PC-9 (cell line): ENCODE measurements at regions not wholly inside any gene's neighbourhood (a gene's known extent, or its start where the extent isn't known, plus 50 kb on each side); places are given as distances from the start of the nearest gene placed in this dataset.

Experiments used
- BruUV-seq: library from RNA; stranded (reverse); fragments of 400-500 nt; replicated peaks from 2 replicates; lab custom pipeline; 2021; lab: Mats Ljungman, UMichigan
- CTCF ChIA-PET: fragments of 300-600 bp; sonication (Branson Sonifier 250); formaldehyde crosslinking; loops from one replicate; lab custom pipeline; 2022; ENCODE audit warnings: antibody characterized with exemption; lab: Charles Lee
- POLR2A ChIA-PET: fragments of 300-600 bp; sonication (Branson Sonifier 250); formaldehyde crosslinking; loops from one replicate; lab custom pipeline; 2022; ENCODE audit warnings: antibody characterized with exemption; ENCODE audit not compliant: unreplicated experiment; lab: Charles Lee
- DNase-seq, 2 experiments: peaks; one replicate each; pipeline versions ENCODE4 v3.0.0 to v3.0.0-alpha.2; 2015 to 2022; ENCODE audit warnings: mixed read lengths in 1 of 2
- H2AFZ ChIP-seq: fragments of 200-600 bp; sonication (generic); 2 replicates; pipeline ENCODE4 v1.8.1; 2017; ENCODE audit warnings: antibody characterized with exemption
- H3F3A ChIP-seq: fragments of 200-600 bp; sonication (generic); 2 replicates; pipeline ENCODE4 v1.8.1; 2017; ENCODE audit warnings: antibody characterized with exemption, mild to moderate bottlenecking, low read depth; ENCODE audit not compliant: insufficient read depth
- H3K27ac ChIP-seq: fragments of 200-600 bp; sonication (generic); 2 replicates; pipeline ENCODE4 v1.6.1; 2016; ENCODE audit warnings: mixed run types
- H3K27me3 ChIP-seq: fragments of 200-600 bp; sonication (generic); 2 replicates; pipeline ENCODE4 v1.6.1; 2016; ENCODE audit warnings: low read depth, mixed run types; ENCODE audit not compliant: insufficient read depth
- H3K36me3 ChIP-seq: fragments of 200-600 bp; sonication (generic); 2 replicates; pipeline ENCODE4 v1.6.1; 2016; ENCODE audit warnings: low read depth, mixed run types
- H3K4me1 ChIP-seq: fragments of 200-600 bp; sonication (generic); replicated peaks from 2 replicates; pipeline ENCODE4 v1.6.1; 2016; ENCODE audit warnings: mixed run types; ENCODE audit not compliant: insufficient read depth
- H3K4me2 ChIP-seq: fragments of 200-600 bp; sonication (generic); 2 replicates; pipeline ENCODE4 v1.6.1; 2017; ENCODE audit warnings: mixed run types
- H3K4me3 ChIP-seq: fragments of 200-600 bp; sonication (generic); 2 replicates; pipeline ENCODE4 v1.6.1; 2016; ENCODE audit warnings: mixed run types
- H3K79me2 ChIP-seq: fragments of 200-600 bp; sonication (generic); 2 replicates; pipeline ENCODE4 v1.6.1; 2017; ENCODE audit warnings: low read depth, mixed run types
- H3K9me2 ChIP-seq: fragments of 200-600 bp; sonication (generic); 2 replicates; pipeline ENCODE4 v1.8.1; 2017; ENCODE audit warnings: mild to moderate bottlenecking; ENCODE audit not compliant: insufficient read depth
- H3K9me3 ChIP-seq: fragments of 200-600 bp; sonication (generic); 2 replicates; pipeline ENCODE4 v1.8.1; 2016; ENCODE audit warnings: low read depth; ENCODE audit not compliant: insufficient read depth
- H4K20me1 ChIP-seq: fragments of 200-600 bp; sonication (generic); 2 replicates; pipeline ENCODE4 v1.8.1; 2017; ENCODE audit not compliant: insufficient read depth
- CTCF ChIP-seq: fragments of 200-600 bp; sonication (generic); conservative IDR thresholded peaks from 2 replicates; pipeline ENCODE4 v1.6.1; 2017; ENCODE audit warnings: mixed run types, antibody characterized with exemption, mild to moderate bottlenecking, moderate library complexity
- EZH2 ChIP-seq: fragments of 200-600 bp; sonication (generic); IDR thresholded peaks from 2 replicates; pipeline ENCODE4 v1.8.0; 2017; ENCODE audit warnings: antibody characterized with exemption, low read depth
- intact Hi-C: fragments of 100-400 bp; cut with micrococcal nuclease; formaldehyde crosslinking; loops from one replicate; pipeline ENCODE4 v1.10.0; 2022; ENCODE audit not compliant: unreplicated experiment

- Histone ChIP-seq H4K20me1 (no peaks in the 10 kb centered on the region), H3K9me3 (no peaks in the 10 kb centered on the region), H3K4me2 (no peak overlapping the region), H3K4me3 (no peak overlapping the region), H3F3A (peaks cover 6% of the 10 kb centered on the region), H3K27ac (no peak overlapping the region), H3K79me2 (no peaks in the 10 kb centered on the region), H3K4me1 (peaks cover 9% of the 10 kb centered on the region), H2AFZ (no peak overlapping the region), H3K36me3 (no peaks in the 10 kb centered on the region), H3K9me2 (no peaks in the 10 kb centered on the region), H3K27me3 (no peaks in the 10 kb centered on the region)
- no TSS peak for BruUV-seq
- ChIA-PET CTCF (interaction anchor here (0.7 kb wide), 1 partner anchor 40 kb away, joined by 3 read pairs; no protein-coding TSS in a partner anchor), POLR2A (interaction anchor here (0.7 kb wide), 1 partner anchor 1475 kb away, joined by 3 read pairs; no protein-coding TSS in a partner anchor)
- intact Hi-C loops = no loop called here
- TF ChIP-seq CTCF (no peak), EZH2 (no peak)
- no peak for DNase-seq
Measured at GRCh38 chr3:159877924-159878323, 110.7 kb upstream of the IL12A start.

- no peaks in the 10 kb centered on the region for H3K9me2 ChIP-seq
- intact Hi-C loops = no loop called here
- CTCF ChIA-PET = no interaction called here
Measured at GRCh38 chr3:159879146-159879545, 109.5 kb upstream of the IL12A start.

GRCh38 chr3:159879598-159879997, 109.0 kb upstream of the IL12A start:
- Histone ChIP-seq H3K4me1 (no peaks in the 10 kb centered on the region), H3K27me3 (no peaks in the 10 kb centered on the region), H3K36me3 (no peaks in the 10 kb centered on the region), H4K20me1 (no peaks in the 10 kb centered on the region), H3K27ac (no peak overlapping the region), H3K4me2 (no peak overlapping the region), H3K9me2 (no peaks in the 10 kb centered on the region), H3K79me2 (no peaks in the 10 kb centered on the region), H3K9me3 (no peaks in the 10 kb centered on the region), H3K4me3 (no peak overlapping the region), H2AFZ (no peak overlapping the region), H3F3A (no peaks in the 10 kb centered on the region; the same call in 1 of the 2 replicates)
- TF ChIP-seq EZH2 (no peak), CTCF (no peak)
- CTCF ChIA-PET = no interaction called here
- intact Hi-C loops = no loop called here
- no TSS peak for BruUV-seq
- POLR2A ChIA-PET = no interaction called here
- DNase-seq = no peak

More at GRCh38 chr3:159879146-159879545, 109.5 kb upstream of the IL12A start:
- no peaks in the 10 kb centered on the region for H3K4me1 ChIP-seq
- no peaks in the 10 kb centered on the region for H3K79me2 ChIP-seq
- no peak overlapping the region for H3K4me2 ChIP-seq
- no peak overlapping the region for H3K27ac ChIP-seq
- no peak for DNase-seq
- no peaks in the 10 kb centered on the region for H3K9me3 ChIP-seq
- no peaks in the 10 kb centered on the region; the same call in 1 of the 2 replicates for H3F3A ChIP-seq
- no peak overlapping the region for H2AFZ ChIP-seq
- POLR2A ChIA-PET = no interaction called here
- no peak for TF ChIP-seq CTCF
- no peak for TF ChIP-seq EZH2
- no peak overlapping the region for H3K4me3 ChIP-seq
- BruUV-seq = no TSS peak
- H3K36me3 ChIP-seq = no peaks in the 10 kb centered on the region
- H3K27me3 ChIP-seq = no peaks in the 10 kb centered on the region
- H4K20me1 ChIP-seq = no peaks in the 10 kb centered on the region
